OCI-LY1 (cell line): ENCODE measurements at regions not wholly inside any gene's neighbourhood (a gene's known extent, or its start where the extent isn't known, plus 50 kb on each side); places are given as distances from the start of the nearest gene placed in this dataset.

ENCODE experiments used
- CTCF ChIP-seq: fragments of 200-600 bp; sonication (generic), shearing (Covaris generic); IDR thresholded peaks from 2 replicates; pipeline ENCODE4 v1.5.1; 2017; ENCODE audit warnings: mild to moderate bottlenecking, antibody characterized with exemption, low read length, moderate library complexity, mixed read lengths
- EZH2 ChIP-seq: fragments of 200-600 bp; sonication (generic), shearing (Covaris generic); IDR thresholded peaks from 2 replicates; pipeline ENCODE4 v1.8.0; 2017; ENCODE audit warnings: borderline replicate concordance, mixed run types, mild to moderate bottlenecking, antibody characterized with exemption, low read length, moderate library complexity, mixed read lengths

GRCh38 chr5:125140220-125140619 lies 393.8 kb upstream of the ZNF608 start:
- TF ChIP-seq CTCF: no peak
- TF ChIP-seq EZH2: no peak
